Prostate gland (tissue), 2 donors: ENCODE measurements at regions not wholly inside any gene's neighbourhood (a gene's known extent, or its start where the extent isn't known, plus 50 kb on each side); places are given as distances from the start of the nearest gene placed in this dataset.
A peak's percentile ranks its signal among the peaks of the same experiment; 100 is the strongest.

Experiments
- CTCF ChIP-seq, 4 experiments: fragments of 200-600 bp in 2 of 4; fragments of 450-650 bp in 2 of 4; sonication (generic) in 2 of 4; IDR thresholded peaks; 1 replicate in 3 of 4; 2 replicates in 1 of 4; pipeline ENCODE4 v1.5.1; 2016 to 2019; ENCODE audit warnings: antibody characterized with exemption in 4 of 4, mild to moderate bottlenecking in 2 of 4, moderate library complexity in 2 of 4
- POLR2A ChIP-seq: fragments of 450-650 bp; IDR thresholded peaks from one replicate; pipeline ENCODE4 v1.6.1; 2016; ENCODE audit warnings: antibody characterized with exemption, mild to moderate bottlenecking
- POLR2AphosphoS5 ChIP-seq: sonication (generic); formaldehyde crosslinking; IDR thresholded peaks from one replicate; pipeline ENCODE4 v1.6.1; 2017; ENCODE audit warnings: antibody characterized with exemption

- TF ChIP-seq CTCF (IDR thresholded peaks at IDR 0.05) (peak; percentile 56 to 90 (median 76)), POLR2A (no peak), POLR2AphosphoS5 (peak; percentile 50)
Measured at GRCh38 chr9:13033959-13034693, 245.4 kb downstream of the MPDZ start.
